ENCODE measurements at regions not wholly inside any gene's neighbourhood (a gene's known extent, or its start where the extent isn't known, plus 50 kb on each side); places are given as distances from the start of the nearest gene placed in this dataset.

DNA sequence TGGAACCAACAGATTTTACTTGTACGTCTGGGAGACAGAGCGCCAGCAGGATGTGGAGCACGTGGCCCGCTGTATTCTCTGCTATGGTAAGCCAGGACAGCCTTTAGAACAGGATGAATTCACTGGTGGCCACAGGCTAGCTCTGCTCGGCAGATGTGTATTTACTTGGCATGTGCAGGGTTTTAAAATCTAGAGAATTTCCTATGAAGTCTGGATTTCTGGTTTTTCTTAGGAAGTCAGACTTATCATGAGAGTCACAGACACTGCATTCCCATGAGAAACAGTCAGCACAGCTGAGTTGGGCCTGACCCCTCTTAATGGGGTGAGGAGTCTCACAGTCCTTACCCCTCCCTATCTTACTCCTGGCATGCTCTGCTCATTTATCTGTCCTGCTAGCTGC, 84.6 kb upstream of the COL6A5 start:
- Histone ChIP-seq H3K9me3 (ENCODE audit: control insufficient read depth in 2 of 3, insufficient read depth in 1 of 3, low read length in 3 of 3) (no peaks in the 10 kb centered on the region), H3K4me1 (ENCODE audit: control insufficient read depth in 2 of 3, insufficient read depth in 2 of 3, low read depth in 1 of 3, low read length in 3 of 3) (no peaks in the 10 kb centered on the region), H3K27me3 (ENCODE audit: control insufficient read depth, insufficient read depth, low read length) (no peaks in the 10 kb centered on the region), H3K27ac (ENCODE audit: low read depth in 2 of 2, low read length in 2 of 2) (no peak overlapping the region), H3K36me3 (ENCODE audit: control insufficient read depth in 2 of 3, insufficient read depth in 3 of 3, low read length in 3 of 3) (no peaks in the 10 kb centered on the region), H3K9ac (ENCODE audit: low read length in 3 of 3) (no peak overlapping the region), H3K4me3 (ENCODE audit: low read length in 3 of 3) (no peak overlapping the region)
- DNase-seq (peak in 2 of 5 donors; percentile 35 to 60), FAIRE-seq (no peak)
- TF ChIP-seq, protein P1, sequence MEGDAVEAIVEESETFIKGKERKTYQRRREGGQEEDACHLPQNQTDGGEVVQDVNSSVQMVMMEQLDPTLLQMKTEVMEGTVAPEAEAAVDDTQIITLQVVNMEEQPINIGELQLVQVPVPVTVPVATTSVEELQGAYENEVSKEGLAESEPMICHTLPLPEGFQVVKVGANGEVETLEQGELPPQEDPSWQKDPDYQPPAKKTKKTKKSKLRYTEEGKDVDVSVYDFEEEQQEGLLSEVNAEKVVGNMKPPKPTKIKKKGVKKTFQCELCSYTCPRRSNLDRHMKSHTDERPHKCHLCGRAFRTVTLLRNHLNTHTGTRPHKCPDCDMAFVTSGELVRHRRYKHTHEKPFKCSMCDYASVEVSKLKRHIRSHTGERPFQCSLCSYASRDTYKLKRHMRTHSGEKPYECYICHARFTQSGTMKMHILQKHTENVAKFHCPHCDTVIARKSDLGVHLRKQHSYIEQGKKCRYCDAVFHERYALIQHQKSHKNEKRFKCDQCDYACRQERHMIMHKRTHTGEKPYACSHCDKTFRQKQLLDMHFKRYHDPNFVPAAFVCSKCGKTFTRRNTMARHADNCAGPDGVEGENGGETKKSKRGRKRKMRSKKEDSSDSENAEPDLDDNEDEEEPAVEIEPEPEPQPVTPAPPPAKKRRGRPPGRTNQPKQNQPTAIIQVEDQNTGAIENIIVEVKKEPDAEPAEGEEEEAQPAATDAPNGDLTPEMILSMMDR (IDR thresholded peaks at IDR 0.05; ENCODE audit: borderline replicate concordance, extremely low read depth, insufficient read depth): no peak
- intact Hi-C loops (cut with DNase I): no loop called here

- Histone ChIP-seq H3K36me3 (ENCODE audit: control insufficient read depth in 2 of 3, insufficient read depth in 3 of 3, low read length in 3 of 3) (no peaks in the 10 kb centered on the region), H3K9ac (ENCODE audit: low read length in 3 of 3) (no peak overlapping the region), H3K4me3 (ENCODE audit: low read length in 3 of 3) (no peak overlapping the region), H3K27me3 (ENCODE audit: control insufficient read depth, insufficient read depth, low read length) (no peaks in the 10 kb centered on the region), H3K4me1 (ENCODE audit: control insufficient read depth in 2 of 3, insufficient read depth in 2 of 3, low read depth in 1 of 3, low read length in 3 of 3) (no peaks in the 10 kb centered on the region), H3K9me3 (ENCODE audit: control insufficient read depth in 2 of 3, insufficient read depth in 1 of 3, low read length in 3 of 3) (no peaks in the 10 kb centered on the region), H3K27ac (ENCODE audit: low read depth in 2 of 2, low read length in 2 of 2) (no peak overlapping the region)
- no peak for FAIRE-seq
- TF ChIP-seq, protein P1 (IDR thresholded peaks at IDR 0.05; ENCODE audit: borderline replicate concordance, extremely low read depth, insufficient read depth): no peak
- DNase-seq: peak in 1 of 5 donors; percentile 54
- intact Hi-C loops (cut with DNase I): no loop called here
Measured at GRCh38 chr3:130263708-130264107, 81.8 kb upstream of the COL6A5 start.

GRCh38 chr3:130266817-130267216, 78.7 kb upstream of the COL6A5 start:
- no peak for FAIRE-seq
- DNase-seq: no peak
- intact Hi-C loops (cut with DNase I): no loop called here
- H3K4me1 ChIP-seq (ENCODE audit: control insufficient read depth in 2 of 3, insufficient read depth in 2 of 3, low read depth in 1 of 3, low read length in 3 of 3): no peaks in the 10 kb centered on the region
- no peak overlapping the region for H3K4me3 ChIP-seq (ENCODE audit: low read length in 3 of 3)
- no peaks in the 10 kb centered on the region for H3K27me3 ChIP-seq (ENCODE audit: control insufficient read depth, insufficient read depth, low read length)
- TF ChIP-seq, protein P1 (IDR thresholded peaks at IDR 0.05; ENCODE audit: borderline replicate concordance, extremely low read depth, insufficient read depth): no peak
- no peak overlapping the region for H3K27ac ChIP-seq (ENCODE audit: low read depth in 2 of 2, low read length in 2 of 2)
- H3K36me3 ChIP-seq (ENCODE audit: control insufficient read depth in 2 of 3, insufficient read depth in 3 of 3, low read length in 3 of 3): no peaks in the 10 kb centered on the region
- no peak overlapping the region for H3K9ac ChIP-seq (ENCODE audit: low read length in 3 of 3)
- no peaks in the 10 kb centered on the region for H3K9me3 ChIP-seq (ENCODE audit: control insufficient read depth in 2 of 3, insufficient read depth in 1 of 3, low read length in 3 of 3)

DNA sequence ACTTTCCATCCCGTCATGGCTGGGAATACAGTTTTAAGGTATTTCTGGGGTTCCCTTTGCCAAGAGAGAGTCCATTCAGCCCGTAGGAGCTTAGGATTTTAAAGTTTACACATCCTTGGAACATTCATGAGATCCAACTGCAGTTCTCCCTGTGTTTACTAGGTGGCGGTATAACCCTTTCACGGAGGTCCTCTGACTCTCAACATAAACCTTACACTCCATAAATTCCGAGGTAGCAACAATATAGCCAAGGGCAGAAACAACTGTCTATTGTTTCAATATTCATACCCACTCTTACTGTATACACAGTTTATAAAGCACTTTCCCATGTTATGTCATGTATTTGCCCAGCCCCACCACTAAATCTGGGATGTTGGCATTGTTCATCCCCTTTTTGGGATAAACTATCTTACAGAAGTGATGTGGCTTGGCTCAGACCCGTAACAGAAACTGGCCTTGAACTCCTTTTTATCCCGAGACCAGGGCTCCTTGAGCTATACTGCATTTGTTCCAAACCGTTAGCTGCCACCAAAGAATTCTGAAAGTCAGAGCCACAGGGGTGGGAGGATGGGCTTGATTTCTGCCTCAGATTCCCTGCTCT, 69.2 kb upstream of the COL6A5 start:
- H3K4me1 ChIP-seq (ENCODE audit: control insufficient read depth in 2 of 3, insufficient read depth in 2 of 3, low read depth in 1 of 3, low read length in 3 of 3): peaks cover 0 to 2% (median 0%) of the 10 kb centered on the region in 3 donors
- H3K27me3 ChIP-seq (ENCODE audit: control insufficient read depth, insufficient read depth, low read length): no peaks in the 10 kb centered on the region
- H3K4me3 ChIP-seq (ENCODE audit: low read length in 3 of 3): no peak overlapping the region
- no peak overlapping the region for H3K9ac ChIP-seq (ENCODE audit: low read length in 3 of 3)
- TF ChIP-seq, protein P1 (IDR thresholded peaks at IDR 0.05; ENCODE audit: borderline replicate concordance, extremely low read depth, insufficient read depth): peak; percentile 57
- no peaks in the 10 kb centered on the region for H3K36me3 ChIP-seq (ENCODE audit: control insufficient read depth in 2 of 3, insufficient read depth in 3 of 3, low read length in 3 of 3)
- no peaks in the 10 kb centered on the region for H3K9me3 ChIP-seq (ENCODE audit: control insufficient read depth in 2 of 3, insufficient read depth in 1 of 3, low read length in 3 of 3)
- FAIRE-seq (no peak), DNase-seq (peak in 3 of 5 donors; percentile 33 to 76 (median 69))
- no peak overlapping the region for H3K27ac ChIP-seq (ENCODE audit: low read depth in 2 of 2, low read length in 2 of 2)
- intact Hi-C loops (cut with DNase I): no loop called here

All from kidney (tissue), 13 donors.